Activated CD4-positive, alpha-beta T cell treated with anti-CD3 and anti-CD28 coated beads for 4 hours (primary cell): ENCODE measurements at regions not wholly inside any gene's neighbourhood (a gene's known extent, or its start where the extent isn't known, plus 50 kb on each side); places are given as distances from the start of the nearest gene placed in this dataset.
"Not testable (repeated sequence)": the region's sequence is repeated elsewhere in the genome, so short reads cannot be mapped to it uniquely, and the experiment has no call there.

Source experiments
- DNase-seq, 2 donors: peaks; one replicate each; pipeline ENCODE4 v3.0.0-alpha.2; 2020

- no peak for DNase-seq
These were observed 184.9 kb downstream of the KIT start for GRCh38 chr4:54842656-54843055.

- DNase-seq, result no peak
These were observed 184.5 kb downstream of the KIT start for GRCh38 chr4:54842226-54842625.

- DNase-seq, result no peak
These were observed 183.4 kb downstream of the KIT start for GRCh38 chr4:54840992-54841768.

- no peak for DNase-seq
These were observed 182.7 kb downstream of the KIT start for GRCh38 chr4:54840430-54840829.

GRCh38 chr4:54838301-54838700, 180.5 kb downstream of the KIT start:
- no peak for DNase-seq

- no peak for DNase-seq
These were observed 179.9 kb downstream of the KIT start for GRCh38 chr4:54837576-54838140.

- not testable (repeated sequence) for DNase-seq
These were observed 170.6 kb downstream of the KIT start for GRCh38 chr4:54828361-54828760.

GRCh38 chr4:54823616-54824015, 165.9 kb downstream of the KIT start:
- no peak for DNase-seq

- no peak for DNase-seq
These were observed 161.3 kb downstream of the KIT start for GRCh38 chr4:54819034-54819433.

GRCh38 chr4:54818481-54818880, 160.7 kb downstream of the KIT start:
- no peak for DNase-seq

- DNase-seq, result no peak
These were observed 155.9 kb downstream of the KIT start for GRCh38 chr4:54813674-54814073.

- no peak for DNase-seq
These were observed 148.6 kb downstream of the KIT start for GRCh38 chr4:54806351-54806750.

GRCh38 chr4:54802336-54802735, 144.6 kb downstream of the KIT start:
- no peak for DNase-seq

- no peak for DNase-seq
These were observed 143.2 kb downstream of the KIT start for GRCh38 chr4:54800831-54801530.

- DNase-seq, result no peak
These were observed 136.8 kb downstream of the KIT start for GRCh38 chr4:54794579-54794978.

GRCh38 chr4:54793856-54794422, 136.2 kb downstream of the KIT start:
- DNase-seq, result no peak
